ENCODE measurements at regions not wholly inside any gene's neighbourhood (a gene's known extent, or its start where the extent isn't known, plus 50 kb on each side); places are given as distances from the start of the nearest gene placed in this dataset.

DNA sequence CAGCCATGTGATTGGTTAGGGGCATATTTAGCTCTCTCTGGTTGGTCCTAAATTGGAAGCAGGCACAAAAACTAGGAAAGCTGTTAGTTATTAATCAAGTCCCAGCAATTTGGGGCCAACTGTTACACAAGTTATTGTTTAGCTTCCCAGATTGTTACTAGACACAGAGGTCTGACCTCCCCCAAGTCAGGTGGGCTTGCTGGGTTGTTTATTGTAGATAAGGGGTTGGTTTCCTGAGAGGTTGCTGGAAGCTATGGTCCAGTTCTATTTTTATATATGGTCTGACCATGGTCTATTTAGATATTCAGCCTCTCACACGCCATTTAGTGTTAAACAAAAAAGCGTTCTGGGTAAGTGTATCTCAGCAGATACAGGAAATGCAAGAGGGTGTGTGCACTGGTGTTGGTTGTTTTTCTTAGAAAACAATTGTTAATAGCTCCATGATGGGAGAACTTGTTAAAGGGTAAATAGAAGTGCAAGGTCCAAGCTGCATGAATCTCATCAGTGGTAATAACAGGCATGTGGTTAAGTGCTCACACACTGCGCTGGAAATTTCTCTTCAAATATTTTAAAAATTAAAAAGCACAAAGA lies 150.0 kb downstream of the RAP2A start:
- no peak for ATAC-seq (ENCODE audit: low read depth)
- Mint-ChIP-seq H3K9me3 (no peaks in the 10 kb centered on the region), H3K27me3 (peaks cover 5% of the 10 kb centered on the region), H3K4me1 (no peaks in the 10 kb centered on the region), H3K27ac (no peak overlapping the region), H3K36me3 (ENCODE audit: low read depth) (no peaks in the 10 kb centered on the region), H3K4me3 (no peak overlapping the region)
- intact Hi-C loops (cut with micrococcal nuclease), result no loop called here
- ChIA-PET CTCF (no interaction called here), POLR2A (no interaction called here)
- TF ChIP-seq, protein P1, sequence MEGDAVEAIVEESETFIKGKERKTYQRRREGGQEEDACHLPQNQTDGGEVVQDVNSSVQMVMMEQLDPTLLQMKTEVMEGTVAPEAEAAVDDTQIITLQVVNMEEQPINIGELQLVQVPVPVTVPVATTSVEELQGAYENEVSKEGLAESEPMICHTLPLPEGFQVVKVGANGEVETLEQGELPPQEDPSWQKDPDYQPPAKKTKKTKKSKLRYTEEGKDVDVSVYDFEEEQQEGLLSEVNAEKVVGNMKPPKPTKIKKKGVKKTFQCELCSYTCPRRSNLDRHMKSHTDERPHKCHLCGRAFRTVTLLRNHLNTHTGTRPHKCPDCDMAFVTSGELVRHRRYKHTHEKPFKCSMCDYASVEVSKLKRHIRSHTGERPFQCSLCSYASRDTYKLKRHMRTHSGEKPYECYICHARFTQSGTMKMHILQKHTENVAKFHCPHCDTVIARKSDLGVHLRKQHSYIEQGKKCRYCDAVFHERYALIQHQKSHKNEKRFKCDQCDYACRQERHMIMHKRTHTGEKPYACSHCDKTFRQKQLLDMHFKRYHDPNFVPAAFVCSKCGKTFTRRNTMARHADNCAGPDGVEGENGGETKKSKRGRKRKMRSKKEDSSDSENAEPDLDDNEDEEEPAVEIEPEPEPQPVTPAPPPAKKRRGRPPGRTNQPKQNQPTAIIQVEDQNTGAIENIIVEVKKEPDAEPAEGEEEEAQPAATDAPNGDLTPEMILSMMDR (IDR thresholded peaks at IDR 0.05), result no peak
- DNase-seq, result no peak

DNA sequence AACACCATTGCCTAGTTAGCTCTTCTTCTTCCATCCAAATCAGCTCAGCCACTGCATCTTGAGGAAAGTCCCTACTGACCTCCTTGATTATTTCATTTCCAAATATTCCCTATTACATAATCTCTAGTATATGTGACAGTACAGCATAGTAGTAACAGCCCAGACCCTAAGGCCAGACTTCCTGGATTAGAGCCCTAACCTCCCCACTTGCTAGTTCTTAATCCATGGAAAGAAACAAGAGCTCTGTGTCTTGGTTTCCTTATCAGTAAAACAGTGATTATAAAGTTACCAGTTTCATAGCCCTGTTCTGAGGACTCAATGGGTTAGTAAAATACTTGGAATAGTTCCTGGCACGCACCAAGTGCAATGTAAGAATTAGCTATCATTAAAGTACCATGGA lies 153.0 kb downstream of the RAP2A start:
- ChIA-PET POLR2A (no interaction called here), CTCF (no interaction called here)
- no peaks in the 10 kb centered on the region for H3K4me1 Mint-ChIP-seq
- ATAC-seq (ENCODE audit: low read depth), result no peak
- no peaks in the 10 kb centered on the region for H3K36me3 Mint-ChIP-seq (ENCODE audit: low read depth)
- intact Hi-C loops (cut with micrococcal nuclease), result no loop called here
- H3K4me3 Mint-ChIP-seq, result no peak overlapping the region
- peaks cover 5% of the 10 kb centered on the region for H3K27me3 Mint-ChIP-seq
- no peak for DNase-seq
- H3K9me3 Mint-ChIP-seq, result no peaks in the 10 kb centered on the region
- TF ChIP-seq, protein P1 (IDR thresholded peaks at IDR 0.05), result no peak
- no peak overlapping the region for H3K27ac Mint-ChIP-seq

DNA sequence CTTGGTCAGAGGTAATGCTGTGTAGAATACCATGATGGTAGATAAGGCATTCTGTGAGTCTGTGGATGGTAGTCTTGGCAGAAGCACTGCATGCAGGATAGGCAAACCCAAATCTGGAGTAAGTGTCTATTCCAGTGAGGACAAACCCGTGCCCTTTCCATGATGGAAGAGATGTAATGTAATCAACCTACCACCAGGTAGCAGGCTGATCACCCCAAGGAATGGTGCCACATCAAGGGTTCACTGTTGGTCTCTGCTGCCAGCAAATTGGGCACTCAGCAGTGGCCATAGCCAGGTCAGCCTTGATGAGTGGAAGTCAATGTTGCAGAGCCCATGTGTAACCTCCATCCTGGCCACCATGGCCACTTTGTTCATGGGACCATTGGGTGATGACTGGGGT lies 155.0 kb downstream of the RAP2A start:
- POLR2A ChIA-PET, result no interaction called here
- CTCF ChIA-PET, result no interaction called here
- intact Hi-C loops (cut with micrococcal nuclease), result no loop called here
- H3K4me3 Mint-ChIP-seq, result no peak overlapping the region
- H3K27me3 Mint-ChIP-seq, result peaks cover 9% of the 10 kb centered on the region
- H3K9me3 Mint-ChIP-seq, result no peaks in the 10 kb centered on the region
- DNase-seq (no peak), ATAC-seq (ENCODE audit: low read depth) (no peak)
- no peak overlapping the region for H3K27ac Mint-ChIP-seq
- no peaks in the 10 kb centered on the region for H3K36me3 Mint-ChIP-seq (ENCODE audit: low read depth)
- H3K4me1 Mint-ChIP-seq, result no peaks in the 10 kb centered on the region
- TF ChIP-seq, protein P1 (IDR thresholded peaks at IDR 0.05), result no peak

DNA sequence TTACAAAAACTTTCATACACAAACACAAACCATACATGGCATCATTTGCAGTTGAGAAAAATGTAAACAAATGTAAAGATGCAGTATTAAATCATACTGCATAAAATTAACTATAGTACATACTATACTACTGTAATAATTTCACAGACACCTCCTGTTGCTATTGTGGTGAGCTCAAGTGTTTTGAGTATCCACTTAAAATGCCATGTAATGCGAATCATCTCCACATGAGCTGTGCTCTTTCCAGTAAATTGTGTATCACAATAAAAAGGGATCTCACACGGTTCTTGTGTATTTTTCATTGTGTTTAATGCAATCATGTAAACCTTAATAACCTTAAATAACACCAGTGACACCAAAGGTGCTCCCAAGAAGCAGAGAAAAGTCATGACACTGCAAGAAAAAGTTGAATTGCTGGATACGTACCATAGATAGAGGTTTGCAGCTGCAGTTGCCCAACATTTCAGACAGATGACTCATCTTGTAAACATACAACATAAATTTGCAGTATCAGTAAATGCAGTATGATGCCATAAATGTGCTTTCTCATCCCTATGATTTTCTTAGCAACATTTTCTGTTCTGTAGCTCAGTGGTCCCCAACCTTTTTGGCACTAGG lies 166.6 kb downstream of the RAP2A start:
- no peaks in the 10 kb centered on the region for H3K9me3 Mint-ChIP-seq
- H3K4me3 Mint-ChIP-seq, result no peak overlapping the region
- POLR2A ChIA-PET, result no interaction called here
- H3K36me3 Mint-ChIP-seq (ENCODE audit: low read depth), result no peaks in the 10 kb centered on the region
- intact Hi-C loops (cut with micrococcal nuclease), result no loop called here
- CTCF ChIA-PET, result no interaction called here
- ATAC-seq (ENCODE audit: low read depth), result no peak
- no peak overlapping the region for H3K27ac Mint-ChIP-seq
- peaks cover 4% of the 10 kb centered on the region for H3K27me3 Mint-ChIP-seq
- no peaks in the 10 kb centered on the region for H3K4me1 Mint-ChIP-seq
- TF ChIP-seq, protein P1 (IDR thresholded peaks at IDR 0.05), result no peak
- DNase-seq, result no peak

DNA sequence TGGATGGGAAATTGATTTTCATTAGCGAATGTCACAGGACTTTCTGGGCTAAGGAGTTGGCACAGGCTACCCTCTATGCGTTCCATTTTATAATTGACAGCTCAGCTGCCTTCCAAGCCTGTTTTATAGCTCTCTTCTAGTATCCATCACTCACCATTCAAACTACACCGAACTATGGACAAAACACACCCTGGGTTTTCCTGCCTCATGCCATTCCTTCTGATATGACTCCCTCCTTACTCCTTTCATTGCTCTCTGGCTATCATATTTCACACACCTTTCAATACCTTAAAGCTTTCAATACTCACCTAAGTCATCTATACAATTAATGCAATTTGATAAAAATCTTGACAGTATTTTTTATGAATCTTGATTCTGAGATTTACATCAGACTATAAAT lies 181.3 kb downstream of the RAP2A start:
- no peak for ATAC-seq (ENCODE audit: low read depth)
- DNase-seq, result no peak
- no peaks in the 10 kb centered on the region for H3K36me3 Mint-ChIP-seq (ENCODE audit: low read depth)
- TF ChIP-seq, protein P1 (IDR thresholded peaks at IDR 0.05), result no peak
- intact Hi-C loops (cut with micrococcal nuclease), result no loop called here
- CTCF ChIA-PET, result no interaction called here
- no peak overlapping the region for H3K4me3 Mint-ChIP-seq
- no peak overlapping the region for H3K27ac Mint-ChIP-seq
- H3K9me3 Mint-ChIP-seq, result no peaks in the 10 kb centered on the region
- POLR2A ChIA-PET, result no interaction called here
- peaks cover 4% of the 10 kb centered on the region for H3K27me3 Mint-ChIP-seq
- H3K4me1 Mint-ChIP-seq, result no peaks in the 10 kb centered on the region

Data from activated B cell treated with CpG ODN at 0.5 μM for 24 hours (primary cell).